KG1 (cell line): ENCODE measurements at regions not wholly inside any gene's neighbourhood (a gene's known extent, or its start where the extent isn't known, plus 50 kb on each side); places are given as distances from the start of the nearest gene placed in this dataset.
A peak's percentile ranks its signal among the peaks of the same experiment; 100 is the strongest.

Experiments
- DNase-seq: peaks from one replicate; lab custom pipeline; 2025; lab: John Stamatoyannopoulos, UW

- DNase-seq = peak; percentile 6
Observed at GRCh38 chr4:142961866-142962265, 115.8 kb upstream of the INPP4B start.

GRCh38 chr4:142974328-142974727, 128.2 kb upstream of the INPP4B start:
- no peak for DNase-seq

- DNase-seq = no peak
Observed at GRCh38 chr4:142975618-142976017, 129.5 kb upstream of the INPP4B start.

- DNase-seq = no peak
Observed at GRCh38 chr4:142976482-142976881, 130.4 kb upstream of the INPP4B start.

GRCh38 chr4:142977182-142977581, 131.1 kb upstream of the INPP4B start:
- DNase-seq = no peak

GRCh38 chr4:142983065-142983464, 137.0 kb upstream of the INPP4B start:
- no peak for DNase-seq

- no peak for DNase-seq
Observed at GRCh38 chr4:142983589-142983988, 137.5 kb upstream of the INPP4B start.

- DNase-seq = no peak
Observed at GRCh38 chr4:142984871-142985585, 138.9 kb upstream of the INPP4B start.

GRCh38 chr4:143016171-143016570, 168.5 kb upstream of the USP38 start:
- no peak for DNase-seq

GRCh38 chr4:143017210-143017609, 167.5 kb upstream of the USP38 start:
- no peak for DNase-seq

- DNase-seq = no peak
Observed at GRCh38 chr4:143019351-143019750, 165.4 kb upstream of the USP38 start.

GRCh38 chr4:143021384-143021783, 163.3 kb upstream of the USP38 start:
- DNase-seq = no peak

- DNase-seq = no peak
Observed at GRCh38 chr4:143023239-143023918, 161.3 kb upstream of the USP38 start.

- no peak for DNase-seq
Observed at GRCh38 chr4:143025081-143025704, 159.5 kb upstream of the USP38 start.

- no peak for DNase-seq
Observed at GRCh38 chr4:143026459-143027170, 158.1 kb upstream of the USP38 start.

GRCh38 chr4:143035661-143036060, 149.1 kb upstream of the USP38 start:
- DNase-seq = no peak

- DNase-seq = no peak
Observed at GRCh38 chr4:143036443-143036842, 148.3 kb upstream of the USP38 start.

- no peak for DNase-seq
Observed at GRCh38 chr4:143046454-143046853, 138.3 kb upstream of the USP38 start.

- no peak for DNase-seq
Observed at GRCh38 chr4:143046906-143047305, 137.8 kb upstream of the USP38 start.

- no peak for DNase-seq
Observed at GRCh38 chr4:143054971-143055370, 129.7 kb upstream of the USP38 start.

- DNase-seq = no peak
Observed at GRCh38 chr4:143055997-143056396, 128.7 kb upstream of the USP38 start.

GRCh38 chr4:143071351-143071750, 113.4 kb upstream of the USP38 start:
- no peak for DNase-seq

GRCh38 chr4:143076723-143077122, 108.0 kb upstream of the USP38 start:
- no peak for DNase-seq
